HFF-Myc (cell line): ENCODE measurements at regions not wholly inside any gene's neighbourhood (a gene's known extent, or its start where the extent isn't known, plus 50 kb on each side); places are given as distances from the start of the nearest gene placed in this dataset.

ENCODE experiments used
- DNase-seq: peaks from one replicate; pipeline ENCODE4 v3.0.0-alpha.2; 2011; ENCODE audit warnings: low read depth; ENCODE audit errors: extremely low read depth
- H3K4me3 ChIP-seq: replicated peaks from 2 replicates; pipeline ENCODE4 v1.5.1; 2011; ENCODE audit warnings: low read depth, mild to moderate bottlenecking, control low read depth, low read length
- TF ChIP-seq, protein P1 (sequence below): IDR thresholded peaks from 2 replicates; pipeline ENCODE4 v1.5.1; 2012; ENCODE audit warnings: mild to moderate bottlenecking, low read depth, low read length, control low read depth; ENCODE audit errors: missing control alignments

DNA sequence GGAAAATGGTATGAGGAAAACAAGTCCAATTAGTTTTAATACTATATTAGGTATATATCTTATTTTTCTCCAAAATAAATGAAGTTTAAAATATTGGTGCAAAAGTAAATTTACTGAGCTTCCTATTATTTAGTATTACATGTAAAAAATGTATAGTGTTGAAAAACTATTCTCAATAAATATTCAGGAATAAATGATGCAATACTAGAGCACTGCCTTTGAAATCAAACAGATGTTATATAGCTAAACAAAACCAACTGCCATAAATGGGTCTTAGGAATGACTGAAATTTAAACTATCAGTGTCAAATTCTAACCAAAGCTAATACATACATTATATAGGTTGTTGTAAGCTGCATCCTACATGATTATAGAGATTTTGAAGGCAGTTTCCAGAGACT is 1434.0 kb upstream of the LRRTM3 start:
- no peak overlapping the region for H3K4me3 ChIP-seq
- no peak for DNase-seq
- TF ChIP-seq, protein P1, sequence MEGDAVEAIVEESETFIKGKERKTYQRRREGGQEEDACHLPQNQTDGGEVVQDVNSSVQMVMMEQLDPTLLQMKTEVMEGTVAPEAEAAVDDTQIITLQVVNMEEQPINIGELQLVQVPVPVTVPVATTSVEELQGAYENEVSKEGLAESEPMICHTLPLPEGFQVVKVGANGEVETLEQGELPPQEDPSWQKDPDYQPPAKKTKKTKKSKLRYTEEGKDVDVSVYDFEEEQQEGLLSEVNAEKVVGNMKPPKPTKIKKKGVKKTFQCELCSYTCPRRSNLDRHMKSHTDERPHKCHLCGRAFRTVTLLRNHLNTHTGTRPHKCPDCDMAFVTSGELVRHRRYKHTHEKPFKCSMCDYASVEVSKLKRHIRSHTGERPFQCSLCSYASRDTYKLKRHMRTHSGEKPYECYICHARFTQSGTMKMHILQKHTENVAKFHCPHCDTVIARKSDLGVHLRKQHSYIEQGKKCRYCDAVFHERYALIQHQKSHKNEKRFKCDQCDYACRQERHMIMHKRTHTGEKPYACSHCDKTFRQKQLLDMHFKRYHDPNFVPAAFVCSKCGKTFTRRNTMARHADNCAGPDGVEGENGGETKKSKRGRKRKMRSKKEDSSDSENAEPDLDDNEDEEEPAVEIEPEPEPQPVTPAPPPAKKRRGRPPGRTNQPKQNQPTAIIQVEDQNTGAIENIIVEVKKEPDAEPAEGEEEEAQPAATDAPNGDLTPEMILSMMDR: no peak

DNA sequence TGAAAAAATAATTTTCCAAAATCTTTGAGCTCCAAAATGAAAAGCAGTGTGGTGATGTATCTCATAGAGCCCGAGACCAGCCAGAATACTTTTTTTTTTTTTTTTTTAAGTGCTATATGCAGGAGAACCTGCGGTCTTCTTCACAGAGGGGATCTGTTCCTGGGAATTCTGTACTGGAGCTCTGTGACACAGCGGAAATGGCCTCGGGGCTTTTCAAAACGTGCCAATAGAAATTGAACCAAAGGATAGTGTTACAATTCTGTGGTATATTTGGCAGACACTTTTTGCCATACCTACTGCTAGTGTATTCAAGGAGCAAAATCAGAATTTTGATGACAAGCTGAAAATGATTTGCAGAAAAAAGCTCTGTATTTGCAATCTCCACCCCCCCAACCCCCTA is 1429.3 kb upstream of the LRRTM3 start:
- no peak for DNase-seq
- no peak overlapping the region for H3K4me3 ChIP-seq
- TF ChIP-seq, protein P1: no peak

DNA sequence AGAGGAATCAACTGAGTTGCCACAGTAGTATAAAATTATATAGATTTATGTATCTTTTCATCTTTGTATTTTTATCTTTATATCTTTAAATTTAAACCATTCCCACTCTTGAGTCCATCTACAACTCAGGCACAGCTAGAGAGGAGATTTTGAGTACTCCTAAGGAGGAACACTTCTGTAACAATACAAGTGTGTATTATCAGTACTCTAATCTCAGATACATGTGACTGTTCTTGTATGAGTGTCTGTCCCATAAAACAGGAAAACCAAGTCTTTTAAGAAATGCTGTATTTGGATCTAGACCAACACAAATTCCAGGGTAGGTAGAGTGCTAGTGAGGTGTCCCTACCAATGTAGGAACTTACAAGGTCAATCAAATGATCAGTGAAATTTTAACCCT is 1428.0 kb upstream of the LRRTM3 start:
- TF ChIP-seq, protein P1: no peak
- DNase-seq: no peak
- no peak overlapping the region for H3K4me3 ChIP-seq

DNA sequence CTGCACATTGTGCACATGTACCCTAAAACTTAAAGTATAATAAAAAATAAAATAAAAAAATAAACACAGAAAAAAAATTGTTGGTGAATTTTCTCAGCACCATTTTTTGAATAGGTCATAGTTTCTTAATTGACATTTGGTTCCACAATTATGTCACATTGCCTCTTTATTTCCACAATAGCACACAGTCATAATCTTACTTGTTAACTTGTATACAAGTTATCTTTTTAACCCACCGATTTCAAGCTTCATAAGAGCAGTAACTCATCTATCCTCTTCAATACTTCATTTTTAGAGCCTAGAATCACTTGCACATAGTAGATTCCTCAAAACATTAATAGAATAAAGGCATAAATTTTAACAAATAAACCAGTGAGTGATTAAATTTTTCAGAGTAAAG is 1425.1 kb upstream of the LRRTM3 start:
- H3K4me3 ChIP-seq: no peak overlapping the region
- DNase-seq: no peak
- TF ChIP-seq, protein P1: no peak

DNA sequence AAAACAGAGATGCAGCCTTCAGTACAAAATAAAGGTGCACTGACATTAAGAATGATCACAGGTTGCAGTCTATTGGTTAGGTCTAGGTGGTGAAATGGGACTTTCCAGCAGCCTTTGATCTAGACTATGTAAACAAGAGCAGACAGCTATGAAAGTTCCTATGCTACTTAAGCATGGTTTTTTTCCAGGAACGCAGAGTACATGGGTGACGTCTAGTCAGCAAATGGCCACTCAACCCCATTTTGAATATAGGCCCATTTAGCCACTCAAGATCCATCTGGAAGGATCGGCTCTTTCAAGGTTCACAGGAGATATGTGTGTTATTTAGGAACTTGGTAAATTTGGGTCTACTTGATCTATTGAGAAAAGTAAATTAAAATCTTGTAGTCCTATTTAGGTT is 1424.6 kb upstream of the LRRTM3 start:
- TF ChIP-seq, protein P1: no peak
- no peak for DNase-seq

DNA sequence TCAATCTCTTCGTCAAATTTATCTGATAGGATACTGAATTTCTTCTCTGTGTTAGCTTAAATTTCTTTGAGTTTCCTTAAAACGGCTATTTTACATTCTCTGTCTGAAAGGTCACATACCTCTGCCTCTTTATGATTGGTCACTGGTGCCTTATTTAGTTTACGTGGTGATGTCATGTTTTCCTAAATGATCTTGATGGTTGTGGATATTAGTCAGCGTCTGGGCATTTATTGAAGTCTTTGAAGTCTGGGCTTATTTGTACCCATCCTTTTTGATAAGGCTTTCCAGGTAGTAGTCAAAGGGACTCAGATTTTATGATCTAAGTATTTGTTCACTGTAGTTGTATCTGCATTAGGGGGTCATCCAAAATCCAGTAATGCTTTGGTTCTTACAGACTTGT is 1407.5 kb upstream of the LRRTM3 start:
- TF ChIP-seq, protein P1: no peak
- DNase-seq: no peak

More for the DNA sequence above, 1424.6 kb upstream of the LRRTM3 start:
- no peak overlapping the region for H3K4me3 ChIP-seq

DNA sequence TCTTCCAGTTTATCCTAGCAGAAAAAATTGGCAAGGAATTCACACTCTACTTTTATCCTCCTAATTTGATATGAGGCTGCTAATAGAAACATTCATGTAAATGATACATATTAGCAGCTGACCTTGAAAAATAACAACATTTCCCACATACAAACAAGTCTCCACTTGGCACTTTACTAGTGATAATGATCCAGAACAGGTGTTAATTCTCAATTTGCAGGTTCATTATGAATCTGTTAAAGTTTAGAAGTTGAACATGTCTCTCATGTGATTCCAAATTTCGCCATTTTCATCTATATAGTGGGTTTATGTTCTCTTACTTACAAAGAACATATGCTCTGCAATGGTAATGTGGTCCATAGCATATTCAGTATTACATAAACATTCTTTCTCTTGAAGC is 1396.8 kb upstream of the LRRTM3 start:
- TF ChIP-seq, protein P1: no peak
- H3K4me3 ChIP-seq: no peak overlapping the region
- no peak for DNase-seq

More for the DNA sequence above, 1407.5 kb upstream of the LRRTM3 start:
- no peak overlapping the region for H3K4me3 ChIP-seq
